ENCODE measurements at regions not wholly inside any gene's neighbourhood (a gene's known extent, or its start where the extent isn't known, plus 50 kb on each side); places are given as distances from the start of the nearest gene placed in this dataset.

DNA sequence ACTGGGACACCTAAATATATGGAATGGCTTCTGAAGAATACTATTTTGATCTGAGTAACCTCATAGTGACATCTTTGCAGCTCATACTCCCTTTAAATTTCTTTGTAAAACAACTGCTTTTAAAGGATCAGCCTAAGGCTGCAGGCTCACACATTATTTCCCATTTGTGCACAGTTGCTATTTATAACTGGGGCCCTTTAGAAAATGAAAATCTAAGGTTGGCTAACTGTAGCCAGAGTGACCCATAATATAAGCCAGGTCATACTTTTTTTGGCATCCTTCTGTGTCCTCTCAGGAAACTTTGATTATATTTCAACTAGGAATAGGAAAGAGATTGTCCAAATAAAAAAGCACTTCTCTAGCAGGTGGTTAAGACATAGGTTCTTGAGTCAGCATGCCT lies 123.6 kb upstream of the RASGEF1B start:
- TF ChIP-seq CTCF (conservative IDR thresholded peaks at IDR 0.05 in 1 of 2, IDR thresholded peaks at IDR 0.05 in 1 of 2; ENCODE audit: low read depth in 1 of 2, low read length in 2 of 2) (no peak), EZH2 (IDR thresholded peaks at IDR 0.05; ENCODE audit: low read length, missing control alignments) (no peak)
